ENCODE measurements at regions not wholly inside any gene's neighbourhood (a gene's known extent, or its start where the extent isn't known, plus 50 kb on each side); places are given as distances from the start of the nearest gene placed in this dataset.

GRCh38 chr1:232144696-232145230 lies 485.2 kb downstream of the SIPA1L2 start:
- TF ChIP-seq EZH2 (IDR thresholded peaks at IDR 0.05; ENCODE audit: low read length) (no peak), CTCF (optimal IDR thresholded peaks at IDR 0.05 in 1 of 3, IDR thresholded peaks at IDR 0.05 in 1 of 3, conservative IDR thresholded peaks at IDR 0.05 in 1 of 3; ENCODE audit: extremely low read depth in 1 of 3, insufficient read depth in 2 of 3, low read length in 3 of 3) (no peak)
- Histone ChIP-seq H3K9me3 (ENCODE audit: control insufficient read depth, low read depth, low read length) (peaks cover 2% of the 10 kb centered on the region), H3K36me3 (ENCODE audit: control insufficient read depth in 2 of 2, extremely low read depth in 1 of 2, insufficient read depth in 2 of 2, low read length in 2 of 2) (no peaks in the 10 kb centered on the region), H3K9me1 (ENCODE audit: control insufficient read depth, extremely low read depth, insufficient read depth, low read length) (no peaks in the 10 kb centered on the region), H3K4me1 (ENCODE audit: control insufficient read depth, extremely low read depth, insufficient read depth, low read length) (peaks cover 20% of the 10 kb centered on the region), H3K9ac (ENCODE audit: control insufficient read depth, extremely low read depth, insufficient read depth, low read length) (no peak overlapping the region), H3K4me3 (ENCODE audit: control insufficient read depth in 2 of 3, extremely low read depth in 1 of 3, insufficient read depth in 2 of 3, low read depth in 1 of 3, low read length in 3 of 3) (no peak overlapping the region), H3K79me2 (ENCODE audit: control insufficient read depth, insufficient read depth, low read length) (no peaks in the 10 kb centered on the region), H3K27me3 (ENCODE audit: control insufficient read depth, extremely low read depth, insufficient read depth, low read length) (no peaks in the 10 kb centered on the region), H3K27ac (ENCODE audit: control insufficient read depth, insufficient read depth, low read length) (no peak overlapping the region), H2AFZ (ENCODE audit: control insufficient read depth, low read length) (no peak overlapping the region), H4K20me1 (ENCODE audit: control insufficient read depth, extremely low read depth, insufficient read depth, low read length) (no peaks in the 10 kb centered on the region), H3K4me2 (ENCODE audit: control insufficient read depth, extremely low read depth, insufficient read depth, low read depth, low read length) (no peak overlapping the region)
- dilution Hi-C loops (cut with MboI; ENCODE audit: extremely low pct_ligation_motif_present, low sequenced_read_pairs) = no loop called here
- no peak for DNase-seq (ENCODE audit: low read depth, low spot score)
- no peak for FAIRE-seq

GRCh38 chr1:232143315-232143886 lies 486.5 kb downstream of the SIPA1L2 start:
- DNase-seq (ENCODE audit: low read depth, low spot score) = no peak
- peaks cover 15% of the 10 kb centered on the region for H3K4me1 ChIP-seq (ENCODE audit: control insufficient read depth, extremely low read depth, insufficient read depth, low read length)
- FAIRE-seq = no peak
- dilution Hi-C loops (cut with MboI; ENCODE audit: extremely low pct_ligation_motif_present, low sequenced_read_pairs) = no loop called here
- peaks cover 2% of the 10 kb centered on the region for H3K9me3 ChIP-seq (ENCODE audit: control insufficient read depth, low read depth, low read length)
- peak overlapping the region; percentile 85 for H2AFZ ChIP-seq (ENCODE audit: control insufficient read depth, low read length)
- H3K36me3 ChIP-seq (ENCODE audit: control insufficient read depth in 2 of 2, extremely low read depth in 1 of 2, insufficient read depth in 2 of 2, low read length in 2 of 2) = no peaks in the 10 kb centered on the region
- H3K27me3 ChIP-seq (ENCODE audit: control insufficient read depth, extremely low read depth, insufficient read depth, low read length) = no peaks in the 10 kb centered on the region
- no peaks in the 10 kb centered on the region for H3K79me2 ChIP-seq (ENCODE audit: control insufficient read depth, insufficient read depth, low read length)
- H3K9me1 ChIP-seq (ENCODE audit: control insufficient read depth, extremely low read depth, insufficient read depth, low read length) = no peaks in the 10 kb centered on the region
- H3K27ac ChIP-seq (ENCODE audit: control insufficient read depth, insufficient read depth, low read length) = peak overlapping the region; percentile 70
- H3K4me2 ChIP-seq (ENCODE audit: control insufficient read depth, extremely low read depth, insufficient read depth, low read depth, low read length) = peak overlapping the region; percentile 35
- TF ChIP-seq CTCF (optimal IDR thresholded peaks at IDR 0.05 in 1 of 3, IDR thresholded peaks at IDR 0.05 in 1 of 3, conservative IDR thresholded peaks at IDR 0.05 in 1 of 3; ENCODE audit: extremely low read depth in 1 of 3, insufficient read depth in 2 of 3, low read length in 3 of 3) (no peak), EZH2 (IDR thresholded peaks at IDR 0.05; ENCODE audit: low read length) (no peak)
- no peaks in the 10 kb centered on the region for H4K20me1 ChIP-seq (ENCODE audit: control insufficient read depth, extremely low read depth, insufficient read depth, low read length)
- no peak overlapping the region for H3K4me3 ChIP-seq (ENCODE audit: control insufficient read depth in 2 of 3, extremely low read depth in 1 of 3, insufficient read depth in 2 of 3, low read depth in 1 of 3, low read length in 3 of 3)
- H3K9ac ChIP-seq (ENCODE audit: control insufficient read depth, extremely low read depth, insufficient read depth, low read length) = no peak overlapping the region

Data from keratinocyte (primary cell).